Esophagus squamous epithelium (tissue), 5 donors: ENCODE measurements at regions not wholly inside any gene's neighbourhood (a gene's known extent, or its start where the extent isn't known, plus 50 kb on each side); places are given as distances from the start of the nearest gene placed in this dataset.

Source experiments
- DNase-seq: peaks from one replicate; lab custom pipeline; 2025; lab: John Stamatoyannopoulos, UW
- H3K27ac ChIP-seq, 4 donors: fragments of 200-600 bp; sonication (generic); one replicate each; pipeline ENCODE4 v1.5.1; 2016 to 2019; ENCODE audit warnings: mild to moderate bottlenecking in 1 of 4
- H3K27me3 ChIP-seq, 4 donors: fragments of 200-600 bp; sonication (generic); 1 replicate in 3 of 4; 2 replicates in 1 of 4; pipeline versions ENCODE4 v1.5.1 to v1.6.0; 2017 to 2021; ENCODE audit warnings: antibody characterized with exemption in 1 of 4
- H3K36me3 ChIP-seq, 3 donors: fragments of 200-600 bp; sonication (generic); one replicate each; pipeline ENCODE4 v1.5.1; 2016 to 2019
- H3K4me1 ChIP-seq, 3 donors: fragments of 200-600 bp; sonication (generic); one replicate each; pipeline ENCODE4 v1.5.1; 2017 to 2019
- H3K4me3 ChIP-seq, 4 donors: fragments of 200-600 bp; sonication (generic); 1 replicate in 3 of 4; 2 replicates in 1 of 4; pipeline ENCODE4 v1.5.1; 2016 to 2019; ENCODE audit warnings: mild to moderate bottlenecking in 2 of 4, moderate library complexity in 1 of 4
- H3K9me3 ChIP-seq, 3 donors: fragments of 200-600 bp; sonication (generic); one replicate each; pipeline ENCODE4 v1.5.1; 2016 to 2019
- CTCF ChIP-seq, 6 experiments: fragments of 450-650 bp in 4 of 6; fragments of 200-600 bp in 2 of 6; sonication (generic) in 2 of 6; IDR thresholded peaks; one replicate each; pipeline ENCODE4 v1.5.1; 2016 to 2019; ENCODE audit warnings: antibody characterized with exemption in 6 of 6, mild to moderate bottlenecking in 4 of 6, moderate library complexity in 4 of 6
- POLR2A ChIP-seq, 4 donors: fragments of 450-650 bp; IDR thresholded peaks; one replicate each; pipeline ENCODE4 v1.6.1; 2017; ENCODE audit warnings: antibody characterized with exemption in 4 of 4, mild to moderate bottlenecking in 4 of 4, moderate library complexity in 3 of 4
- WGBS, 2 donors: methylation state at CpG; one replicate each; pipeline ENCODE4 v1.1.5; 2018; 5-methylcytosine and 5-hydroxymethylcytosine counted together
- intact Hi-C: fragments of 100-400 bp; cut with DNase I; formaldehyde crosslinking; loops from one replicate; pipeline ENCODE4 v1.15.0; 2022
- donor health status: DM: yes; HTN: yes; CAD: no.

GRCh38 chr5:17697671-17698070 is 63.4 kb downstream of the TAF11L14 start:
- Histone ChIP-seq H3K27ac (no peak overlapping the region), H3K9me3 (no peaks in the 10 kb centered on the region), H3K4me1 (no peaks in the 10 kb centered on the region), H3K36me3 (no peaks in the 10 kb centered on the region), H3K27me3 (no peaks in the 10 kb centered on the region), H3K4me3 (no peak overlapping the region)
- WGBS, 2 donors, result 45% methylated on average over 3 of the region's 3 CpGs
- no peak for TF ChIP-seq CTCF (IDR thresholded peaks at IDR 0.05)
- no peak for TF ChIP-seq POLR2A (IDR thresholded peaks at IDR 0.05)
- DNase-seq, result no peak
- intact Hi-C loops, result no loop called here

- H3K27ac ChIP-seq, result no peak overlapping the region
- no peaks in the 10 kb centered on the region for H3K9me3 ChIP-seq
- WGBS, 2 donors, result 87 to 89% methylated on average over 2 of the region's 2 CpGs
- DNase-seq, result no peak
- H3K4me3 ChIP-seq, result no peak overlapping the region
- no peaks in the 10 kb centered on the region for H3K27me3 ChIP-seq
- no peaks in the 10 kb centered on the region for H3K4me1 ChIP-seq
- H3K36me3 ChIP-seq, result no peaks in the 10 kb centered on the region
- intact Hi-C loops, result no loop called here
- TF ChIP-seq POLR2A (IDR thresholded peaks at IDR 0.05), result no peak
- no peak for TF ChIP-seq CTCF (IDR thresholded peaks at IDR 0.05)
Measured at GRCh38 chr5:17709011-17709710, 74.9 kb downstream of the TAF11L14 start.

- 85 to 100% methylated on average over 1 of the region's 1 CpG for WGBS, 2 donors
- no peaks in the 10 kb centered on the region for H3K36me3 ChIP-seq
- intact Hi-C loops, result no loop called here
- H3K27me3 ChIP-seq, result no peaks in the 10 kb centered on the region
- no peak for DNase-seq
- no peaks in the 10 kb centered on the region for H3K4me1 ChIP-seq
- H3K4me3 ChIP-seq, result no peak overlapping the region
- H3K9me3 ChIP-seq, result no peaks in the 10 kb centered on the region
- no peak overlapping the region for H3K27ac ChIP-seq
- TF ChIP-seq POLR2A (IDR thresholded peaks at IDR 0.05) (no peak), CTCF (IDR thresholded peaks at IDR 0.05) (no peak)
Measured at GRCh38 chr5:17713301-17713700, 79.0 kb downstream of the TAF11L14 start.

- Histone ChIP-seq H3K27ac (no peak overlapping the region), H3K36me3 (no peaks in the 10 kb centered on the region), H3K4me3 (no peak overlapping the region), H3K4me1 (no peaks in the 10 kb centered on the region), H3K9me3 (no peaks in the 10 kb centered on the region), H3K27me3 (no peaks in the 10 kb centered on the region)
- WGBS, 2 donors, result 90 to 94% methylated on average over 4 of the region's 4 CpGs
- intact Hi-C loops, result no loop called here
- no peak for TF ChIP-seq CTCF (IDR thresholded peaks at IDR 0.05)
- no peak for TF ChIP-seq POLR2A (IDR thresholded peaks at IDR 0.05)
- DNase-seq, result no peak
Measured at GRCh38 chr5:17714186-17714585, 79.9 kb downstream of the TAF11L14 start.

- 88 to 97% methylated on average over 3 to 5 of the region's 9 CpGs for WGBS, 2 donors
- no peaks in the 10 kb centered on the region for H3K9me3 ChIP-seq
- no peaks in the 10 kb centered on the region for H3K4me1 ChIP-seq
- intact Hi-C loops, result no loop called here
- DNase-seq, result no peak
- no peaks in the 10 kb centered on the region for H3K36me3 ChIP-seq
- no peak for TF ChIP-seq POLR2A (IDR thresholded peaks at IDR 0.05)
- TF ChIP-seq CTCF (IDR thresholded peaks at IDR 0.05), result no peak
- H3K27me3 ChIP-seq, result no peaks in the 10 kb centered on the region
- no peak overlapping the region for H3K4me3 ChIP-seq
- H3K27ac ChIP-seq, result no peak overlapping the region
Measured at GRCh38 chr5:17719592-17719991, 85.3 kb downstream of the TAF11L14 start.
